Right lobe of liver (tissue), 4 donors: ENCODE measurements at regions not wholly inside any gene's neighbourhood (a gene's known extent, or its start where the extent isn't known, plus 50 kb on each side); places are given as distances from the start of the nearest gene placed in this dataset.

Experiments used
- POLR2A ChIP-seq: fragments of 450-650 bp; IDR thresholded peaks from one replicate; pipeline ENCODE4 v1.6.1; 2017; ENCODE audit warnings: antibody characterized with exemption, mild to moderate bottlenecking
- TF ChIP-seq, protein P1 (sequence below), 4 donors: fragments of 200-600 bp in 3 of 4; fragments of 450-650 bp in 1 of 4; IDR thresholded peaks; one replicate each; pipeline versions ENCODE4 v1.5.1 to v1.8.0; 2016 to 2022; ENCODE audit warnings: antibody characterized with exemption in 4 of 4, mild to moderate bottlenecking in 2 of 4
- donor health status: DM: no; HTN: no; CAD: no.
- donor health status: DM: no; HTN: no; CAD: no.
- donor health status: DM: no; HTN: yes; CAD: no.

- TF ChIP-seq, protein P1, sequence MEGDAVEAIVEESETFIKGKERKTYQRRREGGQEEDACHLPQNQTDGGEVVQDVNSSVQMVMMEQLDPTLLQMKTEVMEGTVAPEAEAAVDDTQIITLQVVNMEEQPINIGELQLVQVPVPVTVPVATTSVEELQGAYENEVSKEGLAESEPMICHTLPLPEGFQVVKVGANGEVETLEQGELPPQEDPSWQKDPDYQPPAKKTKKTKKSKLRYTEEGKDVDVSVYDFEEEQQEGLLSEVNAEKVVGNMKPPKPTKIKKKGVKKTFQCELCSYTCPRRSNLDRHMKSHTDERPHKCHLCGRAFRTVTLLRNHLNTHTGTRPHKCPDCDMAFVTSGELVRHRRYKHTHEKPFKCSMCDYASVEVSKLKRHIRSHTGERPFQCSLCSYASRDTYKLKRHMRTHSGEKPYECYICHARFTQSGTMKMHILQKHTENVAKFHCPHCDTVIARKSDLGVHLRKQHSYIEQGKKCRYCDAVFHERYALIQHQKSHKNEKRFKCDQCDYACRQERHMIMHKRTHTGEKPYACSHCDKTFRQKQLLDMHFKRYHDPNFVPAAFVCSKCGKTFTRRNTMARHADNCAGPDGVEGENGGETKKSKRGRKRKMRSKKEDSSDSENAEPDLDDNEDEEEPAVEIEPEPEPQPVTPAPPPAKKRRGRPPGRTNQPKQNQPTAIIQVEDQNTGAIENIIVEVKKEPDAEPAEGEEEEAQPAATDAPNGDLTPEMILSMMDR (IDR thresholded peaks at IDR 0.05), result no peak
- no peak for TF ChIP-seq POLR2A
Measured at GRCh38 chr5:74301576-74301975, 339.0 kb downstream of the ENC1 start.
